ENCODE measurements at regions not wholly inside any gene's neighbourhood (a gene's known extent, or its start where the extent isn't known, plus 50 kb on each side); places are given as distances from the start of the nearest gene placed in this dataset.

DNA sequence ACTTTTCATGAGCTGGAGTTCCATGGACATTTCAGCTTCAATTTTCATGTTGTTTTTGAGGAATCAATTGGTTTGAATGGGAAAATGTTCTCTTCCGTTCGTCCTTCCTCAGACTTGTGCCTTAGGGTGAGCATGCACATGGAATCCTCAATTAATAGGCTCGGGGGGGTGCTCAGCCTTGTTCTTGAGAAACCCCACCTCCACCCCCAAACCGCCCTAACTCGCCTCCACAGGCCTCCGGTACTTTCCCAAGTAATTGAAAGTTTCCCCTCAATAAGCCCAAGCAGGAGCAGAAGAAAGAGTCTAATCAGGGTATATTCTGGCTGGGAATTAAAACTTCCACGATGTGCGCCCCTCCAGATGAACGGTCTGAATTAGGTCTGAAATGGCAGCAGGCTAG is 945.2 kb downstream of the GRID1 start:
- H3K9me3 Mint-ChIP-seq = peaks cover 0 to 2% (median 0%) of the 10 kb centered on the region in 3 donors
- no peak overlapping the region for H3K4me3 Mint-ChIP-seq

DNA sequence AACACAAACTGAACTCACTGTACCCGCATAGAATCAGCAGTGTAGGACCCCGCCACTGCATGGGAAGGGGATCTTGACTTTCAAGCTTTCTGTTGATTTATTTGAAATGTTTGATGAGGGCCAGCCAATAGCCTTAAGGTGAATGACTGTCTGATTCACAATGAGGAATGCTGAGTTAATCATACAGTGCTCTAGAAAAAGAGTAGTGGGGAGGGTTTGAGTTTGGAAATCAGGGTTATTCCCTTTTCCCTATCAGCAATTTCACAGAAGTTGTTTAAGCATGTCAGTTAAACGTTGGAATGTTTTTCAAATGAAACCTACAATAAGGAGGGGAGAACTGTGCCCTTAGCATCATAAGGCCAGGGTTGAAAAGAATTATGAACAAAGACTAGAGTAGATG is 937.5 kb downstream of the GRID1 start:
- no peaks in the 10 kb centered on the region for H3K27me3 Mint-ChIP-seq
- no peaks in the 10 kb centered on the region for H3K9me3 Mint-ChIP-seq
- H3K4me3 Mint-ChIP-seq = peak overlapping the region in 1 of 4 donors; percentile 23
- no peak overlapping the region for H3K27ac Mint-ChIP-seq
- no peaks in the 10 kb centered on the region for H3K4me1 Mint-ChIP-seq
- no peaks in the 10 kb centered on the region for H3K36me3 Mint-ChIP-seq

More for the DNA sequence above, 945.2 kb downstream of the GRID1 start:
- Mint-ChIP-seq H3K27ac (no peak overlapping the region), H3K27me3 (peaks cover 5% of the 10 kb centered on the region), H3K4me1 (no peaks in the 10 kb centered on the region), H3K36me3 (peaks cover 2% of the 10 kb centered on the region)

DNA sequence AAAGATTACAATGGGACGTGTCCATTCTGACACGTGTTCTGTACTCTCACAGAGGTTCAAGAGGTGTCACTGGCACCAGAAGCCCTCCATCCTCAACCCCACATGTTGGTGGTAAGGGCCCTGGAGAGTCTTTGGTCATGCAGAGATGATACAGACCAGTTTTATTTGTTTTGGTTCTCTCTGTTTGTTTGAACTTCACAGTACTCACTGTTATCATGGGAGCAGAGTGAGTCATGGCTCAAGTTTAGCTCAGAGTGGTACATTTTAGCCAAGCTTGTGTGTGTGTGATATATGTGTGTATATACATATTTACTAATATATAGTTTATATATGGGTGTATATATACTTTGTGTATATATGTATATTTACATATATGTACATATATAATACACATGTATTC is 935.6 kb downstream of the GRID1 start:
- Mint-ChIP-seq H3K9me3 (no peaks in the 10 kb centered on the region), H3K4me3 (no peak overlapping the region), H3K4me1 (no peaks in the 10 kb centered on the region), H3K27ac (no peak overlapping the region), H3K27me3 (no peaks in the 10 kb centered on the region), H3K36me3 (no peaks in the 10 kb centered on the region)

DNA sequence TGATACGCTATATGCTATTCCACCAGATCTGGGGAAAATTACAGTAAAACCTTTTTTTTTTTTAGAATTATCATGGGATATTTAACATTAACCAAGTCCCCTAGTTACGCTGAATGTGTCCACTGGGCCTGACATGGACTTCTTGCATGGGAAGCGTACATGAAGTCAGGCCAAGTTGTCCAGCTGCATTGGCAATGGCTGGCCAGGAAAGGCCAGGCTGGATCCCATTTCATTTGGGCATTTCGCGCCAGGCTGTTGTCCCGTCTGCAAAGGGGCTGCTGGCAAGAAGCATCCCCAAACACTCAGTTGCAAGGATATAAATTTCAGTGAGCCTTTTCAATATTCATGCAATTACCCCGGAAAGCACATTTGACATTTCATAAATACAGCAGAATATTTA is 933.3 kb downstream of the GRID1 start:
- H3K27ac Mint-ChIP-seq = no peak overlapping the region
- H3K27me3 Mint-ChIP-seq = no peaks in the 10 kb centered on the region
- no peaks in the 10 kb centered on the region for H3K9me3 Mint-ChIP-seq
- H3K4me1 Mint-ChIP-seq = no peaks in the 10 kb centered on the region
- H3K4me3 Mint-ChIP-seq = no peak overlapping the region
- no peaks in the 10 kb centered on the region for H3K36me3 Mint-ChIP-seq

DNA sequence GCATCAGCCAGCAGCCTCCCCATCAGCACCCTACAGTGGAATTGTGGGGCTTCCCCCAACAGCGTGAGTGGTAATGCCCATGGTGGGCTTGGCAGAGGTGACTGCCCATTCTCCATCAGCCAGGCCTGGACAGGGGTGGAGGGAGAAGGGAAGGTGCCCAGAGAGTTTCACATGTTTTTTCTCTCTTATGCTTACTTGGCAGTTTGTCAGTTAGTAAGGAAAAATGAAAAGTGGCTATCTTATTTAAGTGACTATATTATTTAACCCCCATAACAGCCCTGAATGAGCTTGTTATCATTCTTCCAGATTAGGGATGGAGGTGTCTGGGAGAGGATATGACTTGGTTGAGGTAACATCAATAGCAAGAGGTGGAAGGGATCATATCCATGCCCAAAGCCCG is 921.7 kb downstream of the GRID1 start:
- Mint-ChIP-seq H3K4me3 (no peak overlapping the region), H3K9me3 (peaks cover 0 to 4% (median 2%) of the 10 kb centered on the region in 3 donors), H3K27ac (no peak overlapping the region), H3K4me1 (peaks cover 0 to 1% (median 0%) of the 10 kb centered on the region in 3 donors), H3K27me3 (peaks cover 2% of the 10 kb centered on the region), H3K36me3 (no peaks in the 10 kb centered on the region)

DNA sequence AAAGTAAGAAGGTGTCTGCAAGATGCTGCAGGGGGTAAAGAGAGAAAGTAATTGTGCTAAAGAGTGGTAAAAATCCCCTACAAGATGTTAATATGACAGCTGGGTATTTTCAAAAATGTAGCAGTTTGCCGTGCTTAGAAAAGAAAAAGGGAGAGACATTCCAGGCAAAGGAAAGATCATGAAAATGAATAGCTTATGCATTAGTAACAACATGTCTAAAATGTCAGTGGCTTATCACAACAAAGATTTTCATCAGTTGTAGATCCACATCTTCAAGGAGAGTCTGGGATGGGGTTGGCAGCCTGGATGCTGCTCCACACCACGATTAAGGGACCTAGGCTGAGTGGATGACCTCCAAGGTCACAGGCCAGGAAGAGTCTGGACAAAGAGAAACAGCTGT is 920.9 kb downstream of the GRID1 start:
- H3K27me3 Mint-ChIP-seq = peaks cover 2% of the 10 kb centered on the region
- H3K9me3 Mint-ChIP-seq = peaks cover 0 to 6% (median 2%) of the 10 kb centered on the region in 3 donors
- no peaks in the 10 kb centered on the region for H3K36me3 Mint-ChIP-seq
- H3K27ac Mint-ChIP-seq = no peak overlapping the region
- peaks cover 0 to 1% (median 0%) of the 10 kb centered on the region in 3 donors for H3K4me1 Mint-ChIP-seq
- H3K4me3 Mint-ChIP-seq = no peak overlapping the region

DNA sequence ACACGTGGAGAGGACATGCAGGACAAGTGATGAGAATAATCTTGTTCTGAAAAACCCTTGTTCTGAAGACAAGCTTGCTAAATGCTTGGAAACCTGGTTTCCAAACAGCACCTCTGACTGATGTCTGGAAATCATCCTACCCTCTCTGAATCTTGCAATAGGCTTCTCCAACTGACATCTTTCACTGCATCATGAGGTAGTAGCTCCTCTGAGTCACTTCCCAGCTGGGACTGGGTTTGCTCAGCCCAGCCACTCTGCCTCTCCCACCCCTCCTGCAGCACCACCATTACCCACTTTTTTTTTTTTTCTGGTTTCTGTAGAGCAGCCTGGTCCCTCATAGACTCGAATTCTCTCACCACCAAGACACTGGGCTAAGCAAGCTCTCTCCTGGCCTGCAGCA is 919.8 kb downstream of the GRID1 start:
- Mint-ChIP-seq H3K36me3 (no peaks in the 10 kb centered on the region), H3K9me3 (peaks cover 0 to 6% (median 2%) of the 10 kb centered on the region in 3 donors), H3K4me3 (no peak overlapping the region), H3K4me1 (peaks cover 0 to 1% (median 0%) of the 10 kb centered on the region in 3 donors), H3K27me3 (peaks cover 2% of the 10 kb centered on the region), H3K27ac (peak overlapping the region in 1 of 3 donors; percentile 28)

DNA sequence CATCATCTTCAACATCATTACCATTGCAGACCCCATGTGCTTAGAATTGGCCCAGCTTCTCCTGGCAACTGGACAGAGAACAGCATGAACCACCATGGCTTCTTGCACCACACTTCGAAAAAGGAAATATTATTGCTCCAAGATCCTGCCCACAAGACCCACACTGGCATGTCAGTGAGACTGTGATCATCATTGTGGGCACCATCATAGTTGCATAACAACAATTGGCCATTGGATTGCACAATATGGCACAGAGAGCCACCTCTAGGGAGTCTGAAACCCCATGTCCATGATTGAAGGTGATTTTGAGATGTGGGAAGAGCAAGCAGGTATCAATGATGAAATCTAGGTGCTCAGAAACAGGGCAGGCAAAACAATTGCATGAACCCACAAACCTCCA is 918.9 kb downstream of the GRID1 start:
- Mint-ChIP-seq H3K36me3 (no peaks in the 10 kb centered on the region), H3K4me3 (no peak overlapping the region), H3K27me3 (peaks cover 2% of the 10 kb centered on the region), H3K9me3 (peaks cover 0 to 6% (median 2%) of the 10 kb centered on the region in 3 donors), H3K27ac (no peak overlapping the region), H3K4me1 (peaks cover 0 to 1% (median 0%) of the 10 kb centered on the region in 3 donors)

DNA sequence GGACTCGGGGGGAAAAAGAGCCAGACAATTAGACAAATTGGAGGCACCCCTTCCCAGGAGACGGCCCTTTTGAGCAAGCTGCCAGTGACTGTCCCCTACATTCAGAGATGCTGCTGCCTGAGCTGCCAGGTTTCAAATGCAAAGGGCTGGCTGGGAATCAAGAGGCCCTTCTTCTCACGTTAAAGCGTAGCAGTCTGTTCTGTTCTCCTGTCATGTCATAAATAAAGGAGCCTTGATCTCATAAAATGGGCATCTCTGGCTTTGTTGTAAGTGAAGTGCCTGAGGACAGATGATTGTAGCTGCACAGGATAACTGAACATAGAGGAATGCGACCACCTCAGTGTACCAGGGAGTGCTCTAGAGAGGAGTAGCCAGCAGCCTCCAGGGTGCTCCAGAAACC is 917.9 kb downstream of the GRID1 start:
- Mint-ChIP-seq H3K27ac (no peak overlapping the region), H3K9me3 (peaks cover 0 to 6% (median 2%) of the 10 kb centered on the region in 3 donors), H3K4me1 (no peaks in the 10 kb centered on the region), H3K36me3 (no peaks in the 10 kb centered on the region), H3K27me3 (no peaks in the 10 kb centered on the region), H3K4me3 (no peak overlapping the region)

DNA sequence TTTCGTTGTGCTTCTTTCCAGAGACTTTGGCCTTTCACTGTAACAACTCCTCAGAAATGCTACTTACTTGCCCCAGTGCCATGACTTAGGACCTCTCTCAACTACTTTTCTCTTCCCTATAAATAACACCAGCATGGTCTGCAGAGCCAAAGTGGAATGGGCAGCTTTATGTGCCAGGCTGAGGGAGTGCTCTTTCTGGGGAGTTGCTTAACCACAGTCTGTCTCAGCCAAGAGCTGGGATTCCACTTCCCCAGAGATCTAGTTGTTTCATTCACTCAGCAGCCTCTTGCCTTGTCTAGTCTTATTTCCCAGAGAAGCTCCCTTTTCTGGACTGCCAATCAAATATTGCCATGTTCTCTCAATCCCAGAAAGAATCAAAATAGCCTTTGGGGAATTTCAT is 912.2 kb downstream of the GRID1 start:
- Mint-ChIP-seq H3K4me1 (no peaks in the 10 kb centered on the region), H3K27ac (no peak overlapping the region), H3K9me3 (peaks cover 0 to 7% (median 2%) of the 10 kb centered on the region in 3 donors), H3K27me3 (no peaks in the 10 kb centered on the region), H3K4me3 (no peak overlapping the region), H3K36me3 (no peaks in the 10 kb centered on the region)

DNA sequence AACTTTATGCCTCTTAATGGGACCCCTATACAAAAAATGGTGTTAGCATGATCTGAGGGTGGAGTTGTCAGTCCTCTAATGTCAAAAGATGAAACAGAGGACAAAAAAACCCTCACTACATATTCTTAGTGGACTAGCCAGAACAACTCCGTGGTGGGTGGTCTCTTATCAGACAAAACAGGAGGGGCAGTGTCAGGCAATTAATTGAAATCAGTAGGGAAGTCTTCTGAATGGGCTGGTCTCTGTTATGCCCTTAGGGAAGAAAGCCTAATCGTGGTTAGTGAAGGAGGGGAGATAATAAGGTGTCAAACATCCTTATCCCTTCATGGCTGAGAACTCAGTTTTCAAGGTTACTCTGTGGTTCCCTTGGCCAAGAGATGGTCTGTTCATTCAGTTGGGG is 909.4 kb downstream of the GRID1 start:
- Mint-ChIP-seq H3K4me1 (no peaks in the 10 kb centered on the region), H3K27me3 (no peaks in the 10 kb centered on the region), H3K36me3 (no peaks in the 10 kb centered on the region), H3K9me3 (peaks cover 0 to 3% (median 2%) of the 10 kb centered on the region in 3 donors), H3K4me3 (no peak overlapping the region), H3K27ac (no peak overlapping the region)

DNA sequence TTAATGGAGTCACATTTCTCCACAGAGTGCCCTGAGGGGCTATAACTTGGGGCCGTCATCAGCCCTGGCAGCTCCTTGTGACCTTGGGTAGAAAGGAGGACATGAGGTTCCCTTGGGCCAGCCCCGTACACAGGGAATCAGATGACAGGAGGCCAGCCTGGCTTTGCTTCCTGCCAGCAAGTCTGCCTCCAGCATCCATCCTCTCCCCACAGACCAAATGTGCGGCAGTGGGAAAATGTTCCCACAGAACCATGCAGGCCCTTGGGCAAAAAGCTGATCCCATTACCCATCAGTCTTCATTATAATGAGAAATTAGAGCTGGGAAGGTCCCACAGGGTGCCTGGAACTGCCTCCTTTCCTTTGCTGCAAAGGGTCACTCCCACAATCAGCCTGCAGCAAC is 908.3 kb downstream of the GRID1 start:
- no peaks in the 10 kb centered on the region for H3K27me3 Mint-ChIP-seq
- H3K9me3 Mint-ChIP-seq = peaks cover 0 to 3% (median 2%) of the 10 kb centered on the region in 3 donors
- H3K27ac Mint-ChIP-seq = no peak overlapping the region
- H3K4me1 Mint-ChIP-seq = no peaks in the 10 kb centered on the region
- no peak overlapping the region for H3K4me3 Mint-ChIP-seq
- no peaks in the 10 kb centered on the region for H3K36me3 Mint-ChIP-seq

DNA sequence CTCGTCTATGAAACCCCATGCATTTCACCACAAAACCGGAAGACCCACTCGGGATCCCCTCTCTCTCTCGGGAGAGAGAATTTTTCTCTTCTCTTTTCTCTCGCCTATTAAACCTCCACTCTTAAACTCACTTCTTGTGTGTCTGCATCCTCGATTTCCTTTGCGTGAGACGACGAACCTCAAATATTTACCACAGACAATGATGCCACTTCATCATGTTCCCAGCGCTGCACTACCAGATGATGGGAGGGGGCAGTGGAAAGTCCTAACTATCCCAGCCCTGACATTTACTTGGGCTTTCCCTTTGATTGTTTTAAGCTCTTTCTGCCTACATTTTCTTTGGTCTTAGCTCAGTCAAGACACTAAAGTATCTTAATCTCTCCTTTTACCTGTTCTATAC is 906.7 kb downstream of the GRID1 start:
- Mint-ChIP-seq H3K27me3 (no peaks in the 10 kb centered on the region), H3K9me3 (peaks cover 0 to 3% (median 2%) of the 10 kb centered on the region in 3 donors), H3K27ac (no peak overlapping the region)

DNA sequence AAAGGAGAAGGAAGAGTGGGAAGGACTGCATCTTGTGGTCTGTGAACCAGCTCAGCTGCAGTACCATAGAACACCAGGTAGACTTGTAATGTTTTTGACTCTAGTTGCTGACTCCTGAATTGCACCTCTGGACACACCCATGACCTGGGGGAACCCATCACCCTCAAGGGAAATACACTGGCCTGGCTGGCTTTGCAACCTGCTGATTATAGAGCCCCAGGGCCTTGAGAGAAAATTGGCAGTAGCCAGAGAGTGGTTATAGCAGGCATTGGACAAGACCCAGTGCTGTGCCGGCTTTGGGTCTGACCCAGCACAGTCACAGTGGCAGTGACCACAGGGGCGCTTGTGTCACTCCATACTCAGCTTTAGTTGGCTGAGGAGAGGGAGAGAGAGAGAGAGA is 902.3 kb downstream of the GRID1 start:
- no peaks in the 10 kb centered on the region for H3K27me3 Mint-ChIP-seq
- H3K4me3 Mint-ChIP-seq = no peak overlapping the region
- H3K9me3 Mint-ChIP-seq = peaks cover 0 to 2% (median 0%) of the 10 kb centered on the region in 3 donors
- no peak overlapping the region for H3K27ac Mint-ChIP-seq
- H3K36me3 Mint-ChIP-seq = no peaks in the 10 kb centered on the region
- H3K4me1 Mint-ChIP-seq = no peaks in the 10 kb centered on the region

More for the DNA sequence above, 906.7 kb downstream of the GRID1 start:
- no peaks in the 10 kb centered on the region for H3K4me1 Mint-ChIP-seq
- no peak overlapping the region for H3K4me3 Mint-ChIP-seq
- no peaks in the 10 kb centered on the region for H3K36me3 Mint-ChIP-seq

DNA sequence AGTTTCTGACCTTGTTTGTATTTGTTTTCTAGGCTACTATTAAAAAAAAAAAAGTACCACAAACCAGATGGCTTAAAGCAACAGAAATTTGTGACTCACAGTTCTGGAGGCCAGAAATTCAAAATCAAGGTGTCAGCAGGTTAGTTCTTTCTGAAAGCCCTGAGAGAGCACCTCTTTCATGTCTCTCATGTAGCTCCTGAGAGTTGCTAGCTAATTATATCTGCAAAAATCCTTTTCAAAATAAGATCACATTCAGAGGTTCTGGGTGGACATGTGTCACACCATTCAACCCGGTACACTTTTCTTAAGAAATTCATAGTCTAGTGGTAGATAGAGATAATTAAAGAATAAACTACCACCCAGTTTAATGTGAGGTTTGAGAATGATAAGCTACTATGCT is 888.6 kb downstream of the GRID1 start:
- Mint-ChIP-seq H3K36me3 (peaks cover 2% of the 10 kb centered on the region), H3K27me3 (no peaks in the 10 kb centered on the region), H3K4me3 (no peak overlapping the region), H3K9me3 (peaks cover 0 to 3% (median 0%) of the 10 kb centered on the region in 3 donors), H3K27ac (no peak overlapping the region), H3K4me1 (no peaks in the 10 kb centered on the region)

DNA sequence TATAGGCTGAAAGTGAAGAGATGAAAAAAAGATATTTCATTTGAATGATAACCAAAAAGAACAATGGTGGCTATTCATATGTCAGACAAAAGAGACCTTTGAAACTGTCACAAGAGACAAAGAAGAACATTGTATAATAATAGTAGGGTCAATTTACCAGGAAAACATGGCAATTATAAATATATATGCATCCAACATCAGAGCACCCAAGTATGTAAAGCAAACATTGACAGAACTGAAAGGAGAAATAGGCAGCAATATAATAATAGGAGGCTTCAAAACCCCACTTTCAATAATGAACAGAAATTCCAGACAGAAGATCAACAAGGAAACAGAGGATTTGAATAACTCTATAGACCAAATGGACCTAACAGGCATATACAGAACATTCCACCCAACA is 876.2 kb downstream of the GRID1 start:
- Mint-ChIP-seq H3K9me3 (peaks cover 0 to 4% (median 0%) of the 10 kb centered on the region in 3 donors), H3K27ac (no peak overlapping the region), H3K36me3 (no peaks in the 10 kb centered on the region), H3K4me1 (no peaks in the 10 kb centered on the region), H3K4me3 (no peak overlapping the region), H3K27me3 (no peaks in the 10 kb centered on the region)

DNA sequence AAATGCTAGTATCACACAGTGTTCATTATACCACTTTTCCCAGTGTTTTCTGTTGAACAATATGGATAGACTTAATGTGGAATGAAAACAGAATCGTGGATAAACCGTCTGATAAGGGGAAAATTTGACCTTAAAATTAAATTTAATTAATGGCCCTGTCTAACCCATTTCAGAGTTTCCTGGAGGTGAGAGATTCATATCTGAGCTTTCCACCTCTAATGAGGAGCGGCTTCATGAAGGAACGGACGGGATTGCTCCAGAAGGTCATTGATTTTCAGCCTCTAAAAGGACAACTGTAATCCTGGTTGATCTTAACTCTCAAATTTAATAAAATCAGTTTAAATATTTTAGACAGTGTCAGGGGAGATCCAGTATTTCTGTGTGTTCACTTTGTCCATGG is 874.9 kb downstream of the GRID1 start:
- H3K4me1 Mint-ChIP-seq = no peaks in the 10 kb centered on the region
- H3K27ac Mint-ChIP-seq = no peak overlapping the region
- no peaks in the 10 kb centered on the region for H3K27me3 Mint-ChIP-seq

More for the DNA sequence above, 874.9 kb downstream of the GRID1 start:
- no peaks in the 10 kb centered on the region for H3K9me3 Mint-ChIP-seq
- H3K4me3 Mint-ChIP-seq = no peak overlapping the region
- no peaks in the 10 kb centered on the region for H3K36me3 Mint-ChIP-seq

Data from IgD-negative memory B cell (primary cell).